ENCODE measurements at regions not wholly inside any gene's neighbourhood (a gene's known extent, or its start where the extent isn't known, plus 50 kb on each side); places are given as distances from the start of the nearest gene placed in this dataset.

GRCh38 chr18:75158465-75159237, 50.3 kb downstream of the PTGR3 start:
- DNase-seq (ENCODE audit: low read depth in 2 of 3, low spot score in 2 of 3), result no peak

- DNase-seq (ENCODE audit: low read depth in 2 of 3, low spot score in 2 of 3), result no peak
Measured at GRCh38 chr18:75157851-75158250, 51.1 kb downstream of the PTGR3 start.

GRCh38 chr18:75157381-75157780, 51.6 kb downstream of the PTGR3 start:
- no peak for DNase-seq (ENCODE audit: low read depth in 2 of 3, low spot score in 2 of 3)

- DNase-seq (ENCODE audit: low read depth in 2 of 3, low spot score in 2 of 3), result no peak
Measured at GRCh38 chr18:75156831-75157230, 52.1 kb downstream of the PTGR3 start.

- no peak for DNase-seq (ENCODE audit: low read depth in 2 of 3, low spot score in 2 of 3)
Measured at GRCh38 chr18:75156139-75156750, 52.7 kb downstream of the PTGR3 start.

- no peak for DNase-seq (ENCODE audit: low read depth in 2 of 3, low spot score in 2 of 3)
Measured at GRCh38 chr18:75154997-75155396, 53.9 kb downstream of the PTGR3 start.

GRCh38 chr18:75154259-75154658, 54.7 kb downstream of the PTGR3 start:
- DNase-seq (ENCODE audit: low read depth in 2 of 3, low spot score in 2 of 3), result no peak

- no peak for DNase-seq (ENCODE audit: low read depth in 2 of 3, low spot score in 2 of 3)
Measured at GRCh38 chr18:75143851-75144250, 65.1 kb downstream of the PTGR3 start.

- no peak for DNase-seq (ENCODE audit: low read depth in 2 of 3, low spot score in 2 of 3)
Measured at GRCh38 chr18:75142677-75143076, 66.3 kb downstream of the PTGR3 start.

GRCh38 chr18:75141734-75142133, 67.2 kb downstream of the PTGR3 start:
- no peak for DNase-seq (ENCODE audit: low read depth in 2 of 3, low spot score in 2 of 3)

GRCh38 chr18:75141166-75141565, 67.8 kb downstream of the PTGR3 start:
- no peak for DNase-seq (ENCODE audit: low read depth in 2 of 3, low spot score in 2 of 3)

GRCh38 chr18:75140296-75140695, 68.6 kb downstream of the PTGR3 start:
- no peak for DNase-seq (ENCODE audit: low read depth in 2 of 3, low spot score in 2 of 3)

GRCh38 chr18:75139226-75139911, 69.6 kb downstream of the PTGR3 start:
- DNase-seq (ENCODE audit: low read depth in 2 of 3, low spot score in 2 of 3), result no peak

- no peak for DNase-seq (ENCODE audit: low read depth in 2 of 3, low spot score in 2 of 3)
Measured at GRCh38 chr18:75137346-75137877, 71.5 kb downstream of the PTGR3 start.

- no peak for DNase-seq (ENCODE audit: low read depth in 2 of 3, low spot score in 2 of 3)
Measured at GRCh38 chr18:75135158-75135725, 73.7 kb downstream of the PTGR3 start.

GRCh38 chr18:75134611-75134975, 74.3 kb downstream of the PTGR3 start:
- DNase-seq (ENCODE audit: low read depth in 2 of 3, low spot score in 2 of 3), result no peak

- DNase-seq (ENCODE audit: low read depth in 2 of 3, low spot score in 2 of 3), result no peak
Measured at GRCh38 chr18:75133721-75134610, 75.0 kb downstream of the PTGR3 start.

GRCh38 chr18:75132931-75133525, 75.9 kb downstream of the PTGR3 start:
- no peak for DNase-seq (ENCODE audit: low read depth in 2 of 3, low spot score in 2 of 3)

- DNase-seq (ENCODE audit: low read depth in 2 of 3, low spot score in 2 of 3), result no peak
Measured at GRCh38 chr18:75132098-75132870, 76.7 kb downstream of the PTGR3 start.

Measured in hematopoietic multipotent progenitor cell (in vitro differentiated cells).